PC-9 (cell line): ENCODE measurements at regions not wholly inside any gene's neighbourhood (a gene's known extent, or its start where the extent isn't known, plus 50 kb on each side); places are given as distances from the start of the nearest gene placed in this dataset.

Experiments used
- BruUV-seq: library from RNA; stranded (reverse); fragments of 400-500 nt; replicated peaks from 2 replicates; lab custom pipeline; 2021; lab: Mats Ljungman, UMichigan
- CTCF ChIA-PET: fragments of 300-600 bp; sonication (Branson Sonifier 250); formaldehyde crosslinking; loops from one replicate; lab custom pipeline; 2022; ENCODE audit warnings: antibody characterized with exemption; lab: Charles Lee
- POLR2A ChIA-PET: fragments of 300-600 bp; sonication (Branson Sonifier 250); formaldehyde crosslinking; loops from one replicate; lab custom pipeline; 2022; ENCODE audit warnings: antibody characterized with exemption; ENCODE audit not compliant: unreplicated experiment; lab: Charles Lee
- DNase-seq, 2 experiments: peaks; one replicate each; pipeline versions ENCODE4 v3.0.0 to v3.0.0-alpha.2; 2015 to 2022; ENCODE audit warnings: mixed read lengths in 1 of 2
- H2AFZ ChIP-seq: fragments of 200-600 bp; sonication (generic); 2 replicates; pipeline ENCODE4 v1.8.1; 2017; ENCODE audit warnings: antibody characterized with exemption
- H3F3A ChIP-seq: fragments of 200-600 bp; sonication (generic); 2 replicates; pipeline ENCODE4 v1.8.1; 2017; ENCODE audit warnings: antibody characterized with exemption, mild to moderate bottlenecking, low read depth; ENCODE audit not compliant: insufficient read depth
- H3K27ac ChIP-seq: fragments of 200-600 bp; sonication (generic); 2 replicates; pipeline ENCODE4 v1.6.1; 2016; ENCODE audit warnings: mixed run types
- H3K27me3 ChIP-seq: fragments of 200-600 bp; sonication (generic); 2 replicates; pipeline ENCODE4 v1.6.1; 2016; ENCODE audit warnings: low read depth, mixed run types; ENCODE audit not compliant: insufficient read depth
- H3K36me3 ChIP-seq: fragments of 200-600 bp; sonication (generic); 2 replicates; pipeline ENCODE4 v1.6.1; 2016; ENCODE audit warnings: low read depth, mixed run types
- H3K4me1 ChIP-seq: fragments of 200-600 bp; sonication (generic); replicated peaks from 2 replicates; pipeline ENCODE4 v1.6.1; 2016; ENCODE audit warnings: mixed run types; ENCODE audit not compliant: insufficient read depth
- H3K4me2 ChIP-seq: fragments of 200-600 bp; sonication (generic); 2 replicates; pipeline ENCODE4 v1.6.1; 2017; ENCODE audit warnings: mixed run types
- H3K4me3 ChIP-seq: fragments of 200-600 bp; sonication (generic); 2 replicates; pipeline ENCODE4 v1.6.1; 2016; ENCODE audit warnings: mixed run types
- H3K79me2 ChIP-seq: fragments of 200-600 bp; sonication (generic); 2 replicates; pipeline ENCODE4 v1.6.1; 2017; ENCODE audit warnings: low read depth, mixed run types
- H3K9me2 ChIP-seq: fragments of 200-600 bp; sonication (generic); 2 replicates; pipeline ENCODE4 v1.8.1; 2017; ENCODE audit warnings: mild to moderate bottlenecking; ENCODE audit not compliant: insufficient read depth
- H3K9me3 ChIP-seq: fragments of 200-600 bp; sonication (generic); 2 replicates; pipeline ENCODE4 v1.8.1; 2016; ENCODE audit warnings: low read depth; ENCODE audit not compliant: insufficient read depth
- H4K20me1 ChIP-seq: fragments of 200-600 bp; sonication (generic); 2 replicates; pipeline ENCODE4 v1.8.1; 2017; ENCODE audit not compliant: insufficient read depth
- EZH2 ChIP-seq: fragments of 200-600 bp; sonication (generic); IDR thresholded peaks from 2 replicates; pipeline ENCODE4 v1.8.0; 2017; ENCODE audit warnings: antibody characterized with exemption, low read depth
- intact Hi-C: fragments of 100-400 bp; cut with micrococcal nuclease; formaldehyde crosslinking; loops from one replicate; pipeline ENCODE4 v1.10.0; 2022; ENCODE audit not compliant: unreplicated experiment
- TF ChIP-seq, protein P1 (sequence below): fragments of 200-600 bp; sonication (generic); conservative IDR thresholded peaks from 2 replicates; pipeline ENCODE4 v1.6.1; 2017; ENCODE audit warnings: mixed run types, antibody characterized with exemption, mild to moderate bottlenecking, moderate library complexity

DNA sequence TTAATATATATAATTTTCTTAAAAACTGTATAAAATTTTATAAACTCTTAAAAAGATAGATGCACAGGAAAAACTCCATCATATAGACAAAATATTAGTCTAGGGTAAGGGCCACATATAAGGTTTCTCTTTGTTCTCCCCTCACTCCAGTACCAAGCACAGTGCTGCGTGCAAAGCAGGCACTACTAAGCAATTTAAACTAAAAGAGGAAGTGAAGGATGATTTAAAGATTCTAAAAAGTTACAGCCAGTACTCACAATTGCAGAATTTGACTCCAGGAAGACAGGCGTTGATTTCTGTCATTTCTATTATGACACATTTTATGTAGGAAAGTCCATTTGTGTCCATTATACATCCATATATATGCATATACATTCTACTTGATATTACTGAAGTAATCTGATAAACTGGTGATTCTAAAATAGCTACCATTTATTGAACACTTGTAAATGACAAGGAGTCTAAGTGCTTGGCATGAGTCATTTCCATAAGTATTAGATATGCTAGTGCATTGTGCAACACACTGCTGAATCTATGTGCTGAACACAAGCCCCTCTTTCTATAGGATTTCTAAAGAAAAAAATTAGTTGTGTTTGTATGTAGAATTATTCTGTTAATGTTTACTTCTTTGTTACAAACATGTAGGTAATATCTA, 785.5 kb upstream of the ARRDC4 start:
- no peaks in the 10 kb centered on the region; the same call in 1 of the 2 replicates for H3K9me3 ChIP-seq
- ChIA-PET CTCF (no interaction called here), POLR2A (no interaction called here)
- H3K4me2 ChIP-seq: no peak overlapping the region
- no peaks in the 10 kb centered on the region for H3K79me2 ChIP-seq
- no peaks in the 10 kb centered on the region for H4K20me1 ChIP-seq
- no peaks in the 10 kb centered on the region for H3F3A ChIP-seq
- H3K27ac ChIP-seq: no peak overlapping the region
- H3K4me1 ChIP-seq: no peaks in the 10 kb centered on the region
- H3K9me2 ChIP-seq: no peaks in the 10 kb centered on the region
- H3K27me3 ChIP-seq: peaks cover 4% of the 10 kb centered on the region; the same call in 1 of the 2 replicates
- H2AFZ ChIP-seq: no peak overlapping the region
- no peaks in the 10 kb centered on the region for H3K36me3 ChIP-seq
- intact Hi-C loops: no loop called here
- DNase-seq: no peak
- TF ChIP-seq EZH2: no peak
- TF ChIP-seq, protein P1, sequence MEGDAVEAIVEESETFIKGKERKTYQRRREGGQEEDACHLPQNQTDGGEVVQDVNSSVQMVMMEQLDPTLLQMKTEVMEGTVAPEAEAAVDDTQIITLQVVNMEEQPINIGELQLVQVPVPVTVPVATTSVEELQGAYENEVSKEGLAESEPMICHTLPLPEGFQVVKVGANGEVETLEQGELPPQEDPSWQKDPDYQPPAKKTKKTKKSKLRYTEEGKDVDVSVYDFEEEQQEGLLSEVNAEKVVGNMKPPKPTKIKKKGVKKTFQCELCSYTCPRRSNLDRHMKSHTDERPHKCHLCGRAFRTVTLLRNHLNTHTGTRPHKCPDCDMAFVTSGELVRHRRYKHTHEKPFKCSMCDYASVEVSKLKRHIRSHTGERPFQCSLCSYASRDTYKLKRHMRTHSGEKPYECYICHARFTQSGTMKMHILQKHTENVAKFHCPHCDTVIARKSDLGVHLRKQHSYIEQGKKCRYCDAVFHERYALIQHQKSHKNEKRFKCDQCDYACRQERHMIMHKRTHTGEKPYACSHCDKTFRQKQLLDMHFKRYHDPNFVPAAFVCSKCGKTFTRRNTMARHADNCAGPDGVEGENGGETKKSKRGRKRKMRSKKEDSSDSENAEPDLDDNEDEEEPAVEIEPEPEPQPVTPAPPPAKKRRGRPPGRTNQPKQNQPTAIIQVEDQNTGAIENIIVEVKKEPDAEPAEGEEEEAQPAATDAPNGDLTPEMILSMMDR: no peak
- no peak overlapping the region for H3K4me3 ChIP-seq
- BruUV-seq: no TSS peak

DNA sequence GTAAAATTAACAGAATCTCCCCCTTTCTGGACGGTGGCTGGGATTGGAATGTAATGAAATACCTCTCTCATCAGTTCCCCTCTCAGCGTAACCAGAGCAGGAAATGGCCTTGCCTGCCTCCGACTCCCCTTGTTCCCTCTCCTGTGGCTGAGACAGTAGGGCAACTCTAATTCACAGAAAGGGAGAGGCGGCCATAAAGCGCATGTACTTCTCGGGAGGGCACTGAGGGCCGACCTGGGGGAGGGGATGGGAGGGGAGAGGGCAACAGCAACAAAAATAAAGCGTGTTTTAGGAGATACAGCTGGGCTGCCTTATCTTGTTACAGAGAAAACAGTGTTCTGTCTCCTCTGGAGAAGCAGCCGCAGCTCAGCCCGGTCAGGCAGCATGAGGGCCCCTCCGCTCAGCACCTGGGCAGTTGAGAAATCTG, 783.3 kb upstream of the ARRDC4 start:
- H3K27me3 ChIP-seq: no peaks in the 10 kb centered on the region
- intact Hi-C loops: no loop called here
- DNase-seq: no peak
- no peaks in the 10 kb centered on the region for H3K9me3 ChIP-seq
- no peaks in the 10 kb centered on the region for H3K79me2 ChIP-seq
- no peak overlapping the region for H3K4me2 ChIP-seq
- no peaks in the 10 kb centered on the region for H3K36me3 ChIP-seq
- TF ChIP-seq, protein P1: no peak
- no peak for TF ChIP-seq EZH2
- CTCF ChIA-PET: no interaction called here
- H2AFZ ChIP-seq: no peak overlapping the region
- H3K9me2 ChIP-seq: no peaks in the 10 kb centered on the region
- H3F3A ChIP-seq: no peaks in the 10 kb centered on the region
- H4K20me1 ChIP-seq: no peaks in the 10 kb centered on the region
- no TSS peak for BruUV-seq
- H3K4me1 ChIP-seq: no peaks in the 10 kb centered on the region
- H3K4me3 ChIP-seq: no peak overlapping the region
- no peak overlapping the region for H3K27ac ChIP-seq
- POLR2A ChIA-PET: no interaction called here

DNA sequence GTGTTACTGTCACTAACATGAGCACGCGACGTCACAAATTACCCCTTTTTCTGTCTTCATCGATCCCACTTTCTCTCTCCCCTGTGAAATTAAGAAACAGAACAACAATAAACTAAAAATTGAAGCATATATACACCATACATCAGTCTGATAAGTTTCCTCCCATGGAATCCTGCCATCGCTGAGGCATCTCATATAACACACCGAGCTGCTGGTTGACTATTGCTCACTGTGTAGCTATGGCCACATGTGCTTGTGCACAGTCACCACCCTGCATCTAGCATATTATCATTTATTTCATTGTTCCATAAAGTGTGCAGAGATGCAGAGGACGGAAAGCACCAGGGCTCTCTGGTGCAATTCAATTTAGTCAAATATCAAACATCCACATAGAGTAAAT, 777.9 kb upstream of the ARRDC4 start:
- POLR2A ChIA-PET: no interaction called here
- no peak overlapping the region for H3K4me3 ChIP-seq
- H4K20me1 ChIP-seq: no peaks in the 10 kb centered on the region
- intact Hi-C loops: no loop called here
- H3K27ac ChIP-seq: no peak overlapping the region
- H3F3A ChIP-seq: no peaks in the 10 kb centered on the region
- no TSS peak for BruUV-seq
- no peaks in the 10 kb centered on the region for H3K27me3 ChIP-seq
- CTCF ChIA-PET: no interaction called here
- H3K79me2 ChIP-seq: no peaks in the 10 kb centered on the region
- no peaks in the 10 kb centered on the region for H3K36me3 ChIP-seq
- TF ChIP-seq, protein P1: no peak
- TF ChIP-seq EZH2: no peak
- no peaks in the 10 kb centered on the region for H3K9me3 ChIP-seq
- DNase-seq: no peak
- H3K4me1 ChIP-seq: no peaks in the 10 kb centered on the region
- H3K4me2 ChIP-seq: no peak overlapping the region
- no peak overlapping the region for H2AFZ ChIP-seq
- no peaks in the 10 kb centered on the region for H3K9me2 ChIP-seq
